ENCODE measurements at regions not wholly inside any gene's neighbourhood (a gene's known extent, or its start where the extent isn't known, plus 50 kb on each side); places are given as distances from the start of the nearest gene placed in this dataset.

DNA sequence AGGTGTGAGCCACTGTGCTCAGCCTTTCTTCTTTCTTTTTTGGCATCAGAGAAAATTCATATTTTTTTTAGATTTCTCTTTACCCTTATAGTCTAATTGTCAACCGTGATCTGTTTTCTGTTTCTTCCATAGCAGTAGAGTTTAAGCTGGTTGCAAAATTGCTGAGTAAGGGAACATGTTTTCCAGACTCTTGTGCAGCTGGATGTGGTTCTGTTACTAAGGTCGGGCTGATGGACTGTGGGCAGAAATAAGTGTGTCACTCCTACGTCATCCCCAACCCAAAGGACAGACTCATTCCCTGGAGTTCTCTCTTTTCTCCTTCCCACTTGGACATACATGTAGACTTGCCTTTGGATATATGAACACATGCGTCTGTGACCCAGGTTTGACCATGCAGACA lies 64.1 kb upstream of the GOLM1 start:
- TF ChIP-seq, protein P1, sequence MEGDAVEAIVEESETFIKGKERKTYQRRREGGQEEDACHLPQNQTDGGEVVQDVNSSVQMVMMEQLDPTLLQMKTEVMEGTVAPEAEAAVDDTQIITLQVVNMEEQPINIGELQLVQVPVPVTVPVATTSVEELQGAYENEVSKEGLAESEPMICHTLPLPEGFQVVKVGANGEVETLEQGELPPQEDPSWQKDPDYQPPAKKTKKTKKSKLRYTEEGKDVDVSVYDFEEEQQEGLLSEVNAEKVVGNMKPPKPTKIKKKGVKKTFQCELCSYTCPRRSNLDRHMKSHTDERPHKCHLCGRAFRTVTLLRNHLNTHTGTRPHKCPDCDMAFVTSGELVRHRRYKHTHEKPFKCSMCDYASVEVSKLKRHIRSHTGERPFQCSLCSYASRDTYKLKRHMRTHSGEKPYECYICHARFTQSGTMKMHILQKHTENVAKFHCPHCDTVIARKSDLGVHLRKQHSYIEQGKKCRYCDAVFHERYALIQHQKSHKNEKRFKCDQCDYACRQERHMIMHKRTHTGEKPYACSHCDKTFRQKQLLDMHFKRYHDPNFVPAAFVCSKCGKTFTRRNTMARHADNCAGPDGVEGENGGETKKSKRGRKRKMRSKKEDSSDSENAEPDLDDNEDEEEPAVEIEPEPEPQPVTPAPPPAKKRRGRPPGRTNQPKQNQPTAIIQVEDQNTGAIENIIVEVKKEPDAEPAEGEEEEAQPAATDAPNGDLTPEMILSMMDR (conservative IDR thresholded peaks at IDR 0.05 in 1 of 2, IDR thresholded peaks at IDR 0.05 in 1 of 2; ENCODE audit: extremely low read depth in 1 of 2, insufficient read depth in 1 of 2, low read depth in 1 of 2, low read length in 2 of 2) = no peak
- TF ChIP-seq EZH2 (IDR thresholded peaks at IDR 0.05; ENCODE audit: borderline replicate concordance, low read length) = no peak

Measured in mammary epithelial cell (primary cell).